ENCODE measurements at regions not wholly inside any gene's neighbourhood (a gene's known extent, or its start where the extent isn't known, plus 50 kb on each side); places are given as distances from the start of the nearest gene placed in this dataset.
"Not testable (repeated sequence)": the region's sequence is repeated elsewhere in the genome, so short reads cannot be mapped to it uniquely, and the experiment has no call there.

GRCh38 chr6:81515562-81516453 lies 236.7 kb downstream of the TENT5A start:
- CTCF ChIA-PET = no interaction called here
- no TSS peak for BruUV-seq (replicated peaks)

DNA sequence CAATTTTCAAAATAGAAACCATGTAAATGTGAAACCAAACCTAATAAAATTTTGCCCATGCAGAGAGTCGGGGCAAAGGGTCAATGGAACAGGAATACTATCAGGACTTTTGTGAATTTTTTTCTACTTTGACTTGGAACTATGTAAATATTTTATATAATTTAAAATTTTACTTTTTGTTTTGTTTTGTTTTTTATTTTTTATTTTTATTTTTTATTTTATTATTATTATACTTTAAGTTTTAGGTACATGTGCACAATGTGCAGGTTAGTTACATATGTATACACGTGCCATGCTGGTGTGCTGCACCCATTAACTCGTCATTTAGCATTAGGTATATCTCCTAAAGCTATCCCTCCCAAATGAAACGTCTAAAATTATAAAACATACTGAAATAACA lies 238.3 kb downstream of the TENT5A start:
- BruUV-seq (replicated peaks); CTCF ChIA-PET: not testable (repeated sequence)

More at GRCh38 chr6:81515562-81516453, 236.7 kb downstream of the TENT5A start:
- Histone ChIP-seq H3K9me3 (ENCODE audit: low read depth, low read length, poor library complexity, severe bottlenecking) (no peaks in the 10 kb centered on the region), H3K36me3 (ENCODE audit: insufficient read depth, low read length, poor library complexity, severe bottlenecking) (no peaks in the 10 kb centered on the region), H3K27me3 (replicated peaks; ENCODE audit: insufficient read depth, low read depth, low read length, poor library complexity) (no peaks in the 10 kb centered on the region), H3K4me3 (ENCODE audit: low read depth, low read length, poor library complexity, severe bottlenecking) (no peak overlapping the region), H3K27ac (ENCODE audit: low read depth, low read length, poor library complexity, severe bottlenecking) (no peak overlapping the region), H3K4me1 (ENCODE audit: insufficient read depth, low read length, poor library complexity, severe bottlenecking) (no peaks in the 10 kb centered on the region)
- intact Hi-C loops (cut with micrococcal nuclease; ENCODE audit: unreplicated experiment) = no loop called here
- no peak for DNase-seq (ENCODE audit: low spot score)
- TF ChIP-seq, protein P1, sequence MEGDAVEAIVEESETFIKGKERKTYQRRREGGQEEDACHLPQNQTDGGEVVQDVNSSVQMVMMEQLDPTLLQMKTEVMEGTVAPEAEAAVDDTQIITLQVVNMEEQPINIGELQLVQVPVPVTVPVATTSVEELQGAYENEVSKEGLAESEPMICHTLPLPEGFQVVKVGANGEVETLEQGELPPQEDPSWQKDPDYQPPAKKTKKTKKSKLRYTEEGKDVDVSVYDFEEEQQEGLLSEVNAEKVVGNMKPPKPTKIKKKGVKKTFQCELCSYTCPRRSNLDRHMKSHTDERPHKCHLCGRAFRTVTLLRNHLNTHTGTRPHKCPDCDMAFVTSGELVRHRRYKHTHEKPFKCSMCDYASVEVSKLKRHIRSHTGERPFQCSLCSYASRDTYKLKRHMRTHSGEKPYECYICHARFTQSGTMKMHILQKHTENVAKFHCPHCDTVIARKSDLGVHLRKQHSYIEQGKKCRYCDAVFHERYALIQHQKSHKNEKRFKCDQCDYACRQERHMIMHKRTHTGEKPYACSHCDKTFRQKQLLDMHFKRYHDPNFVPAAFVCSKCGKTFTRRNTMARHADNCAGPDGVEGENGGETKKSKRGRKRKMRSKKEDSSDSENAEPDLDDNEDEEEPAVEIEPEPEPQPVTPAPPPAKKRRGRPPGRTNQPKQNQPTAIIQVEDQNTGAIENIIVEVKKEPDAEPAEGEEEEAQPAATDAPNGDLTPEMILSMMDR (conservative IDR thresholded peaks at IDR 0.05; ENCODE audit: low read depth, low read length) = no peak
- TF ChIP-seq EZH2 (IDR thresholded peaks at IDR 0.05; ENCODE audit: borderline replicate concordance, low read depth, low read length, poor library complexity, severe bottlenecking) = no peak
- POLR2A ChIA-PET (ENCODE audit: low non-redundant PET) = no interaction called here

DNA sequence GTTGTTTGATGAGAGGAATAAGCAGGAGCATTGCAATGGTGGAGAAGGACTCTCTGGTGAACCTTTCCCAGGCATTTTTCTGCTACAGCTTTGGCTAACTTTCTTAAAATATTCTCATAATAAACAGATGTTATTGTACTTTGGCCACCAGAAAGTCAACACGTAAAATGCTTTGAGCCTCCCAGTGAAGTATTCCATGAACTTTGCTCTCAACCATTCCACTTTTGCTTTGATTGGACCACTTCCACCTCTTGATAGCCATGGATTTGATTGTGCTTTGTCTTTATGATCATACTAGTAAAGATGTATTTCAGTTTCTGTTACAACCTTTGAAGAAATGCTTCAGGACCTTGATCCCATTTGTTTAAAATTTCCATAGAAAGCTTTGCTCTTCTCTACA lies 241.1 kb downstream of the TENT5A start:
- no peaks in the 10 kb centered on the region for H3K4me1 ChIP-seq (ENCODE audit: insufficient read depth, low read length, poor library complexity, severe bottlenecking)
- no peaks in the 10 kb centered on the region for H3K9me3 ChIP-seq (ENCODE audit: low read depth, low read length, poor library complexity, severe bottlenecking)
- no peaks in the 10 kb centered on the region for H3K27me3 ChIP-seq (replicated peaks; ENCODE audit: insufficient read depth, low read depth, low read length, poor library complexity)
- BruUV-seq (replicated peaks) = no TSS peak
- no peak for DNase-seq (ENCODE audit: low spot score)
- intact Hi-C loops (cut with micrococcal nuclease; ENCODE audit: unreplicated experiment) = no loop called here
- H3K27ac ChIP-seq (ENCODE audit: low read depth, low read length, poor library complexity, severe bottlenecking) = no peak overlapping the region
- no peak overlapping the region for H3K4me3 ChIP-seq (ENCODE audit: low read depth, low read length, poor library complexity, severe bottlenecking)
- CTCF ChIA-PET = no interaction called here
- no peak for TF ChIP-seq EZH2 (IDR thresholded peaks at IDR 0.05; ENCODE audit: borderline replicate concordance, low read depth, low read length, poor library complexity, severe bottlenecking)
- TF ChIP-seq, protein P1 (conservative IDR thresholded peaks at IDR 0.05; ENCODE audit: low read depth, low read length) = no peak
- POLR2A ChIA-PET (ENCODE audit: low non-redundant PET) = no interaction called here
- no peaks in the 10 kb centered on the region for H3K36me3 ChIP-seq (ENCODE audit: insufficient read depth, low read length, poor library complexity, severe bottlenecking)

More for the DNA sequence above, 238.3 kb downstream of the TENT5A start:
- H3K27ac ChIP-seq (ENCODE audit: low read depth, low read length, poor library complexity, severe bottlenecking); H3K27me3 ChIP-seq (replicated peaks; ENCODE audit: insufficient read depth, low read depth, low read length, poor library complexity); POLR2A ChIA-PET (ENCODE audit: low non-redundant PET); DNase-seq (ENCODE audit: low spot score); H3K4me3 ChIP-seq (ENCODE audit: low read depth, low read length, poor library complexity, severe bottlenecking); H3K9me3 ChIP-seq (ENCODE audit: low read depth, low read length, poor library complexity, severe bottlenecking); intact Hi-C loops (cut with micrococcal nuclease; ENCODE audit: unreplicated experiment); H3K36me3 ChIP-seq (ENCODE audit: insufficient read depth, low read length, poor library complexity, severe bottlenecking); H3K4me1 ChIP-seq (ENCODE audit: insufficient read depth, low read length, poor library complexity, severe bottlenecking): not testable (repeated sequence)

- CTCF ChIA-PET = no interaction called here
- no TSS peak for BruUV-seq (replicated peaks)
Measured at GRCh38 chr6:81495999-81496398, 256.5 kb downstream of the TENT5A start.

More at GRCh38 chr6:81495999-81496398, 256.5 kb downstream of the TENT5A start:
- Histone ChIP-seq H3K27ac (ENCODE audit: low read depth, low read length, poor library complexity, severe bottlenecking) (no peak overlapping the region), H3K9me3 (ENCODE audit: low read depth, low read length, poor library complexity, severe bottlenecking) (peaks cover 3% of the 10 kb centered on the region), H3K4me3 (ENCODE audit: low read depth, low read length, poor library complexity, severe bottlenecking) (no peak overlapping the region), H3K27me3 (replicated peaks; ENCODE audit: insufficient read depth, low read depth, low read length, poor library complexity) (no peaks in the 10 kb centered on the region), H3K4me1 (ENCODE audit: insufficient read depth, low read length, poor library complexity, severe bottlenecking) (no peaks in the 10 kb centered on the region), H3K36me3 (ENCODE audit: insufficient read depth, low read length, poor library complexity, severe bottlenecking) (no peaks in the 10 kb centered on the region)
- DNase-seq (ENCODE audit: low spot score) = no peak
- POLR2A ChIA-PET (ENCODE audit: low non-redundant PET) = no interaction called here
- TF ChIP-seq, protein P1 (conservative IDR thresholded peaks at IDR 0.05; ENCODE audit: low read depth, low read length) = no peak
- no peak for TF ChIP-seq EZH2 (IDR thresholded peaks at IDR 0.05; ENCODE audit: borderline replicate concordance, low read depth, low read length, poor library complexity, severe bottlenecking)
- intact Hi-C loops (cut with micrococcal nuclease; ENCODE audit: unreplicated experiment) = no loop called here
